HG03196 (cell line): ENCODE measurements at regions not wholly inside any gene's neighbourhood (a gene's known extent, or its start where the extent isn't known, plus 50 kb on each side); places are given as distances from the start of the nearest gene placed in this dataset.
"Not testable (repeated sequence)": the region's sequence is repeated elsewhere in the genome, so short reads cannot be mapped to it uniquely, and the experiment has no call there.

Experiments
- ATAC-seq: cut with Tn5 transposase; IDR thresholded peaks from one replicate; pipeline ENCODE4 v1.9.1; 2021; ENCODE audit not compliant: unreplicated experiment

DNA sequence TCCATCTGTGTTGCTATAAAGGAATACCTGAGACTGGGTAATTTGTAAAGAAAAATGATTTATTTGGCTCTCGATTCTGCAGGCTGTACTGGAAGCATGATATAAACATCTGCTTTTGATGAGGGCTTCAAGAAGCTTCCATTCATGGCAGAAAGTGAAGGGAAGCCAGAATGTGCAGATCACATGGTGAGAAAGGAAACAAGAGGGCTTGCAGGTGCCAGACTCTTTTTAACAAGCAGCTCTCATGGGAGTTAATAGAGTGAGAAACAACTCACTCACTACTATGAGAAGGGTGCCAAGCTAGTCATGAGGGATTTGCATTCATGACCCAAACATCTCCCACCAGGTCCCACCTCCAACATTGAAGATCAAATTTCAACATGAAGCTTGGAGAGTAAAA lies 247.2 kb downstream of the ZIC4 start:
- no peak for ATAC-seq

- ATAC-seq: no peak
Measured at GRCh38 chr3:147157631-147158030, 248.7 kb downstream of the ZIC4 start.

DNA sequence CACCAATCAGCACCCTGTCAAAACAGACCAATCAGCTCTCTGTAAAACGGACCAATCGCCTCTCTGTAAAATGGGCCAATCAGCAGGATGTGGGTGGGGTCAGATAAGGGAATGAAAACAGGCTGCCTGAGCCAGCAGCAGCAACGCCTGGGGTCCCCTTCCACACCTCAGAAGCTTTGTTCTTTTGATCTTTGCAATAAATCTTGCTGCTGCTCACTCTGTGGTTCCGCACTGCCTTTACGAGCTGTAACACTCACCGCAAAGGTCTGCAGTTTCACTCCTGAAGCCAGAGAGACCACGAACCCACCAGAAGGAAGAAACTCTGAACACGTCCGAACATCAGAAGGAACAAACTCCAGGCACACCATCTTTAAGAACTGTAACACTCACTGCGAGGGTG lies 251.4 kb downstream of the ZIC4 start:
- not testable (repeated sequence) for ATAC-seq

- ATAC-seq: no peak
Measured at GRCh38 chr3:147153830-147154539, 252.4 kb downstream of the ZIC4 start.

DNA sequence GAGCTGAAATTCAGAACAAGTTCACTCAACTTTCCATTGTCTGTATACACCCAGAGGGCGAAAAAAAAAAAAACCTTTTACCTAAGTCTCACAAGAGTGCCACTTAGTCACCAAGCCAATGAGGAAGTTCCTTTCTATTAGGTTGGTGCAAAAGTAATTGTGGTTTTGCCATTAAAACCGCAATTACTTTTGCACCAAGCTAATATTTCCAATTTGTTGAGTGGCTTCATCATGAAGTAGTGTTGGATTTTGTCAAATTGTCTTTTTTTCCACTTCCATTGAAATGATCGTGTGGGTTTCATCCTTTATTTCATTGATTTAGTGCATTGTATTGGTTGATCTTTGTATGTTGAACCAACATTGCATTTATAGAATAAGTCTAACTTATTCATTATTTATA lies 253.9 kb downstream of the ZIC4 start:
- no peak for ATAC-seq

DNA sequence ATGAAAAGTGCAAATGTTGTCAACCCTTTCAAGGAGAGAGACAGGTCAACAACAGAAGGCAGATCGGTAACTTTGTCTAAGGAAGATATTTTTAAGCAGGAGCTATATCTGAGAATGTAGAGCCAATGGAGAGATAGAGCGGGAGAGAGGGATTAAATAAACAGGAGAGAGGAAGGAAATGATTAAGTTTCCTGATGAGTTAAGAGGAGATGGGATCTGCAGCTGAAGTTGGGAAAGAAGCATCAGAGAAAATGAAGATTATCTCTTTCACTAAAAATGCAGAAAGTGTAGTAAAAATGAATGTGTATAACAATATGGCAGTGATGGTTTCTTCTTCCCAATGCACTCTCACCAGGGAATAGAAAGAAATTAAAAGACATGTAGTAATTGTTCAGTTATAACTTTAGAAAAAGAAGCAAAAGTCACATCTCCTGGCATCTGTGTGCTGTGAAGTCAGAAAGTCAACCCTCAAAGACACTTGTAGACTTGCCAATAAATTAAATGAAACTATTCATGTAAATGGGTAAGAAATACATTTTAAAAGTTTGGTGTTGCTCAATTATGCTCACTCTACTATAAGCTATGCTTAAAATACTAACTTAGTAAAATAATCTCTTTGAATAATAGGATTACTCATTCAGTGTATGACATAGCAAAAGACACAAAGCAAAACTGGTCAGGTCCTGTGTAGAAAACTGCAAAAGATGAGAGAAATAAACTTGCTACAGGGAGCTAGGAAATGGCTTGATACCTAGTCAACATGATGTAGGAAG lies 264.6 kb downstream of the ZIC4 start:
- ATAC-seq: no peak

- no peak for ATAC-seq
Measured at GRCh38 chr3:147139341-147139740, 267.0 kb downstream of the ZIC4 start.

- ATAC-seq: no peak
Measured at GRCh38 chr3:147132168-147132567, 274.2 kb downstream of the ZIC4 start.

DNA sequence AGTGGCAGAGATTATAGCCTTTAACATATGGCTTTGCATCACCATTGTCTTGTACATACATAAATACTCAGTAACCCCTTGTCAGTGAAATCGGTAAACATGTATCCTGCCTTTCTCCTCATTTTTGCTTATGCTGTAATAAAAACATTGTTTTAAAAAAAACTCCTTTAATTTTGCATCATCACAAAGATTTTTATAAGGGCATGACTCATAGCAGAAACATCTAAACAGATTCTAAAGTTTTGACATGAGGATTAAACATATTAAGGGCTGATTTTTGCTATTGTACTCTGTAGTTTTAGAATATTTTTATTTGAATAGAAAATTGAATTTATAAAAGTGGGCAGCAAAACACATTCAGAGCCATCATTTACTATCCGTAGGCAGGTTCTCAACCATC lies 275.9 kb downstream of the ZIC4 start:
- ATAC-seq: no peak

- no peak for ATAC-seq
Measured at GRCh38 chr3:147129665-147130064, 276.7 kb downstream of the ZIC4 start.

GRCh38 chr3:147122350-147122749 lies 284.0 kb downstream of the ZIC4 start:
- ATAC-seq: no peak

DNA sequence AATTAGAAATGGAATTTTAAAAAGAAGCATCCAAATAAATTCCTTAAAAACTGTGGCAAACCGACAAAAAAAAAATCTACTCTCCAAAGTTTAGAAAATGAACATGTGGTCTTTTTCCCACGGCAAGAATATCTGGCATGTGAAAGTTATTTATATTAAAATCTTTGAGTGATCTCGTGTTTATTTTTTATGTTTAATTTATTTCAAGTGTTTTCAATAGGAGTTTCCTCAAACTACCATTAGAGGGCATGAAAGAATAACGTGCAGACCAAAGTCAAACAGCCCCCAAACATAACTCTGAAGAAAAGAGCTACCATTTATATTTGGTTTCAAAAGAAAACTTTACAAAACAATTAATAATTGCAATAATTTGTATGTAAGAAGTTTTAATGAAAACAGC lies 286.4 kb downstream of the ZIC4 start:
- ATAC-seq: no peak

DNA sequence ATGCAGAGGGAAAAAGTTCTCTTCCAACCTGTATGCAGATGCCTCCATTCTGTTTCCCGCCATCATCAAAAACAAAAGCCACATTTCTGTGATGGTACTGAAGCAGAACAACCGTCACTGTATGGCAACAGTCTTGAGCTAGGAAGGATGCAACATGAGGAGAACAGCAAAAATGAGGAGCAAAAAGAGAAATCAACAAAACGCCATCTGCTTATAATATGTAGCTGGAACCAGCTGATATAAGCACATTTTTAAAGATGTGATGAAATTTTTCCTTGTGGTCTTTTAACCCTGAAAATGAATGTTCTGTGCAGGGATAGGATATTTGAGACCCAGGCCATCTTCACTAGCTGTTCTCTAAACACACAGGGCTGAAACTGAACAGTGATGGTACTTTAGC lies 287.0 kb downstream of the ZIC4 start:
- no peak for ATAC-seq

- ATAC-seq: no peak
Measured at GRCh38 chr3:147118611-147119010, 287.7 kb downstream of the ZIC4 start.

- no peak for ATAC-seq
Measured at GRCh38 chr3:147117631-147118030, 288.7 kb downstream of the ZIC4 start.

DNA sequence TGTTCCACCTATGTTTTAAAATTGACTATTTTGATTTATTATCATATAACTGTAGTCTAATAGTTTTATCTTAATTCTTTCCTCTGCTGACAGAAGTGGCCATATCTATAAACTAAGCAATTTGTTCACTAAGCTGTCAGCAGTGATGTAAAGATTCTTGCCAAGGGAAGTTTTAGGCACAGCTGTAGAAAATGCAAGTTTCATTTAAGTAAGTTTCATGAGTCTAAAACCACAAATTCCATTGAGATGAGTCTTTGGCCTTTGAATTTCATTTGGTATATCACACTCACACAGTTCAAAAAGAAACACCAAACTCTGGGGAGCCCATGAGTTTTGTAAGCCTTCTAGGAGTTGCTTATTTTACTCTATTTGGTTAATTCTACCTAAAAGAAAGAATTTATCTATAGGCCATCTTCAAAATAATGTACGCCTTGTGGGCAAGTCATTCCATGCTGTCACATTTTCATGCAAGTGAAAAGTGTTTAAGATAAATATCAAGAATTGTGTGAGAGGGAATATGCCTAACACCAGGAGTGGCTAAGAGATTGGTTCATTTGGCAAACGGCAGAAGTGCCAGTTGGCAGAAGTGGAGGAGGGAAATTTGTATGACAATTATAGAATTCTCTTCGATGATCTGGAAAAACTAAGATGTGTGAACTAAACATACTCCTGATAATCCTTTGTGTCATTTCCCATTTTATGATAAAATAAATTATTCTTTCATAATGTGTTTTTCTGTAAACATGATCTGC lies 292.9 kb downstream of the ZIC4 start:
- no peak for ATAC-seq

DNA sequence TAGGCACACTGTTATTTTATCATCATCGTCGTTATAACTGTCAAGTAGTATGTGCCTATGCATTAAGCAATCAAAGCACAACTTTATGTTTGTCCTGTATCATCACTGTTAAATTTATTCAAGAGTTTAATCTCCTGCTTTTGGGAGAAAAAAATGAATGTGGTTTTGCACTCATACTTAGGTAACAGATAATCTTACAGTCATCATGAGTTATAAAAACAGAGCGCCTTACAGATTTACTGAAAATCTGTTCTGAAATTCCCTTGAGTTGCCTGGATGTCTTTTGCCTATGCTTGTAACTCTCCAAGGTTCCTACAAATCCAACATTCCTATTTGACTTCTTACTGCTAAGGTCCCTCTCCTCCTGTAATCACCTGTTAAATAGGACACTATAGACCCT lies 307.3 kb downstream of the ZIC4 start:
- ATAC-seq: no peak

DNA sequence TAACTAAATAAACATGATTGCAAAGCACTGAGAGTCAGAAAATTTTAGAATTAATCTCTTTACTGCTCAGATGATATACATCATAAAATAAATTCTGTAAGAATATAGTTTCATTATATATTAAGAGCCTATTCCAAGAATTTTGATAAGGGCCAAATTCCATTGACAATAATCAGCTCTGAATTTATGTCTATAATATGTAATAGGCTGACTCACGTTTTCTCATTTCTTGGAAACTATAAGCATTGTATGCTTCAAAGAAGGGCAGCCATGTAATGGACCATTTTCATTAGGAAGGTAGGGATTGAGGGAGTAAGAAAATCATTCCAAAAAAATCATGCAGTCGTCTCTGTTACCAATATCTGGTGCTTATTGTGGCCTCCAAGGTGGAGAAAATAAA lies 315.9 kb downstream of the ZIC4 start:
- no peak for ATAC-seq

GRCh38 chr3:147089286-147089685 lies 317.1 kb downstream of the ZIC4 start:
- no peak for ATAC-seq

- ATAC-seq: not testable (repeated sequence)
Measured at GRCh38 chr3:147059500-147059899, 346.8 kb downstream of the ZIC4 start.

DNA sequence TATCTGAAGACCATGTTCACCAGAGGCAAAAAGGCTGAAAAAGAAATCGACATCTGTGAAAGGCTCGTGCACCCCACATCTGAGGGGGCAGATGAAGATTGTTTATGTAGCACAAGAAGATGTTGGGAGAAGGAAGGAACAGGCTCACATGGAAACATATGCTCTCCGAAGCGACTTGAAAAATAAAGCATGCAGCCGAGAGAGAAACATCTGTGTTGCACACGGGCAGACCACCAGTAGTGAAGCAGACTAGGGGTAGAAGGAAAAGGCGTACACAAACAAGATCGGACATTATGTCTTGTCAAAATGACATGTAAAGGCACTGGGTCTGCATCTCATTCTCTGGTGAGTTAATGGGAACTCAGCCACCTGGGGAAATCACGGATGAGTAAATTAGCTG lies 356.5 kb downstream of the ZIC4 start:
- ATAC-seq: no peak

DNA sequence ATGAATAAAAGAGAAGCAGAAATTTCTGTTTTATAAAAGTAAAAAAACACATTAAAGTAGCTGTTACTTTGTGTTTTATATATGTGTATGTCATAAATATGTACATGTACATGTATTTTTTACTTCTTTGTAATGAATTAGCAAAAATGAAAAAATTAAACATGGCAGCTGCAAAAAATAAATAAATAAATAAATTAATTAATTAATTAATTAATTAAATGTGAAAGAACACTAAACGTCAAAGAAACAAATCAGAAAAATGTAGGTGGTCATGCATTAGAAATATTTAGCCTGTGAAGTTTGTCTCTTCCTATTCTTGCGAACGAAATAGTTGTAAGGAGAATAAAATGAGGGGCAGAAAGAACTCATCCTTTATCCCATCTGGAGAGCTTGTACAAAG lies 357.0 kb downstream of the ZIC4 start:
- ATAC-seq: no peak
